GM23338 (cell line): ENCODE measurements at regions not wholly inside any gene's neighbourhood (a gene's known extent, or its start where the extent isn't known, plus 50 kb on each side); places are given as distances from the start of the nearest gene placed in this dataset.
A peak's percentile ranks its signal among the peaks of the same experiment; 100 is the strongest.

ENCODE experiments used
- ATAC-seq: fragments of 200-7000 bp; cut with Tn5 transposase; 3 replicates; pipeline ENCODE4 v1.9.1; 2020
- DNase-seq: peaks from one replicate; pipeline ENCODE4 v3.0.0-alpha.2; 2015; ENCODE audit warnings: low spot score
- H2AFZ ChIP-seq: fragments of 200-600 bp; sonication (generic); 2 replicates; pipeline ENCODE4 v1.8.0; 2016; ENCODE audit warnings: antibody characterized with exemption, mild to moderate bottlenecking, moderate library complexity
- H3F3A ChIP-seq: fragments of 200-600 bp; sonication (generic); replicated peaks from 2 replicates; pipeline ENCODE4 v1.8.0; 2017; ENCODE audit warnings: antibody characterized with exemption, mixed run types, low read depth
- H3K27ac ChIP-seq: fragments of 200-600 bp; sonication (generic); 2 replicates; pipeline ENCODE4 v1.6.1; 2016; ENCODE audit warnings: low read depth
- H3K27me3 ChIP-seq: fragments of 200-600 bp; sonication (generic); 2 replicates; pipeline ENCODE4 v1.8.0; 2016; ENCODE audit warnings: mild to moderate bottlenecking, mixed run types, moderate library complexity; ENCODE audit not compliant: insufficient read depth
- H3K36me3 ChIP-seq: fragments of 200-600 bp; sonication (generic); 2 replicates; pipeline ENCODE4 v1.8.0; 2016; ENCODE audit warnings: mild to moderate bottlenecking; ENCODE audit not compliant: insufficient read depth
- H3K4me1 ChIP-seq: fragments of 200-600 bp; sonication (generic); 2 replicates; pipeline ENCODE4 v1.8.0; 2016; ENCODE audit warnings: mild to moderate bottlenecking, moderate library complexity; ENCODE audit not compliant: insufficient read depth
- H3K4me2 ChIP-seq: fragments of 200-600 bp; sonication (generic); 2 replicates; pipeline ENCODE4 v1.7.1; 2017; ENCODE audit warnings: mixed run types
- H3K4me3 ChIP-seq: fragments of 200-600 bp; sonication (generic); 2 replicates; pipeline ENCODE4 v1.6.1; 2016; ENCODE audit warnings: mixed run types
- H3K79me2 ChIP-seq: fragments of 200-600 bp; sonication (generic); replicated peaks from 2 replicates; pipeline ENCODE4 v1.8.0; 2017; ENCODE audit warnings: mild to moderate bottlenecking; ENCODE audit not compliant: insufficient read depth
- H3K9me2 ChIP-seq: fragments of 200-600 bp; sonication (generic); 2 replicates; pipeline ENCODE4 v1.8.0; 2017; ENCODE audit not compliant: insufficient read depth
- H4K20me1 ChIP-seq: fragments of 200-600 bp; sonication (generic); replicated peaks from 2 replicates; pipeline ENCODE4 v1.8.0; 2017; ENCODE audit warnings: mild to moderate bottlenecking; ENCODE audit not compliant: insufficient read depth
- H3K27ac Mint-ChIP-seq: 2 replicates; pipeline ENCODE4 v1.8.0; 2020; ENCODE audit warnings: inconsistent platforms, mild to moderate bottlenecking, moderate library complexity, mixed read lengths
- H3K27me3 Mint-ChIP-seq: 3 replicates; pipeline ENCODE4 v1.8.0; 2022; ENCODE audit warnings: low read depth, mild to moderate bottlenecking, moderate library complexity, mixed read lengths, inconsistent platforms; ENCODE audit not compliant: insufficient read depth, poor library complexity
- H3K36me3 Mint-ChIP-seq: 3 replicates; pipeline ENCODE4 v1.8.0; 2021; ENCODE audit warnings: low read depth, mild to moderate bottlenecking, inconsistent platforms, moderate library complexity, mixed read lengths
- H3K4me1 Mint-ChIP-seq: 3 replicates; pipeline ENCODE4 v1.8.0; 2020; ENCODE audit warnings: mild to moderate bottlenecking, inconsistent platforms, mixed read lengths
- H3K4me3 Mint-ChIP-seq: 3 replicates; pipeline ENCODE4 v1.8.0; 2021; ENCODE audit warnings: moderate library complexity, mild to moderate bottlenecking, inconsistent platforms, mixed read lengths
- H3K9me3 Mint-ChIP-seq: 3 replicates; pipeline ENCODE4 v1.8.0; 2020; ENCODE audit warnings: moderate library complexity, mild to moderate bottlenecking, inconsistent platforms, mixed read lengths
- CREB1 ChIP-seq: fragments of 250-450 bp; sonication (Bioruptor Pico); IDR thresholded peaks from 2 replicates; pipeline ENCODE4 v1.5.0; 2020; ENCODE audit warnings: low read depth, mild to moderate bottlenecking, moderate library complexity
- EZH2phosphoT487 ChIP-seq: fragments of 200-600 bp; sonication (generic); IDR thresholded peaks from one replicate; pipeline ENCODE4 v1.8.1; 2018; ENCODE audit warnings: antibody characterized with exemption; ENCODE audit not compliant: unreplicated experiment
- JUNB ChIP-seq: IDR thresholded peaks from one replicate; pipeline ENCODE4 v1.6.1; 2016; ENCODE audit warnings: antibody characterized with exemption; ENCODE audit not compliant: unreplicated experiment
- NANOG ChIP-seq: IDR thresholded peaks from 2 replicates; pipeline ENCODE4 v1.6.1; 2016; ENCODE audit warnings: antibody characterized with exemption, borderline replicate concordance
- POLR2AphosphoS5 ChIP-seq: IDR thresholded peaks from 2 replicates; pipeline ENCODE4 v1.6.1; 2016; ENCODE audit warnings: antibody characterized with exemption, low read depth
- REST ChIP-seq: IDR thresholded peaks from one replicate; pipeline ENCODE4 v1.6.1; 2018; ENCODE audit warnings: antibody characterized with exemption; ENCODE audit not compliant: unreplicated experiment
- STAT1 ChIP-seq: IDR thresholded peaks from one replicate; pipeline ENCODE4 v1.6.1; 2016; ENCODE audit warnings: antibody characterized with exemption; ENCODE audit not compliant: unreplicated experiment
- ZNF114 ChIP-seq: fragments of 250-450 bp; sonication (Bioruptor Pico); IDR thresholded peaks from 2 replicates; pipeline ENCODE4 v1.5.0; 2020; ENCODE audit warnings: mild to moderate bottlenecking, moderate library complexity
- ZNF331 ChIP-seq: fragments of 250-450 bp; sonication (Bioruptor Pico); IDR thresholded peaks from 2 replicates; pipeline ENCODE4 v1.5.0; 2020; ENCODE audit warnings: low read depth, mild to moderate bottlenecking, moderate library complexity
- TF ChIP-seq, protein P1 (sequence below), 2 experiments: fragments of 200-600 bp in 1 of 2; sonication (generic) in 1 of 2; conservative IDR thresholded peaks; 2 replicates each; pipeline versions ENCODE4 v1.5.1 to v1.6.1; 2016 to 2017; ENCODE audit warnings: antibody characterized with exemption in 2 of 2, low read depth in 2 of 2, mild to moderate bottlenecking in 2 of 2, moderate library complexity in 1 of 2
- TF ChIP-seq, protein P2 (sequence below): IDR thresholded peaks from 2 replicates; pipeline ENCODE4 v1.6.1; 2016; ENCODE audit warnings: antibody characterized with exemption

- no peaks in the 10 kb centered on the region for H3K36me3 Mint-ChIP-seq
- no peak overlapping the region for H3K4me3 Mint-ChIP-seq
- H3K9me2 ChIP-seq: no peaks in the 10 kb centered on the region
- no peak overlapping the region for H3K27ac ChIP-seq
- no peaks in the 10 kb centered on the region for H3K9me3 Mint-ChIP-seq
- TF ChIP-seq ZNF331 (CRISPR knock-in tag): no peak
- TF ChIP-seq CREB1 (CRISPR knock-in tag): no peak
- no peak for TF ChIP-seq STAT1
- TF ChIP-seq EZH2phosphoT487: no peak
- no peaks in the 10 kb centered on the region for H3K27me3 ChIP-seq
- no peak for DNase-seq
- no peaks in the 10 kb centered on the region for H3F3A ChIP-seq
- H3K27me3 Mint-ChIP-seq: no peaks in the 10 kb centered on the region
- H3K4me1 ChIP-seq: no peaks in the 10 kb centered on the region
- H3K27ac Mint-ChIP-seq: no peak overlapping the region
- H3K4me3 ChIP-seq: no peak overlapping the region
- H3K79me2 ChIP-seq: no peaks in the 10 kb centered on the region
- ATAC-seq: no peak
- no peaks in the 10 kb centered on the region for H3K36me3 ChIP-seq
- H4K20me1 ChIP-seq: no peaks in the 10 kb centered on the region
- no peaks in the 10 kb centered on the region for H3K4me1 Mint-ChIP-seq
- peak overlapping the region; percentile 9; the same call in 1 of the 2 replicates for H2AFZ ChIP-seq
- H3K4me2 ChIP-seq: no peak overlapping the region
Measured at GRCh38 chr6:91731939-91732338, 1145.1 kb upstream of the MAP3K7 start.

DNA sequence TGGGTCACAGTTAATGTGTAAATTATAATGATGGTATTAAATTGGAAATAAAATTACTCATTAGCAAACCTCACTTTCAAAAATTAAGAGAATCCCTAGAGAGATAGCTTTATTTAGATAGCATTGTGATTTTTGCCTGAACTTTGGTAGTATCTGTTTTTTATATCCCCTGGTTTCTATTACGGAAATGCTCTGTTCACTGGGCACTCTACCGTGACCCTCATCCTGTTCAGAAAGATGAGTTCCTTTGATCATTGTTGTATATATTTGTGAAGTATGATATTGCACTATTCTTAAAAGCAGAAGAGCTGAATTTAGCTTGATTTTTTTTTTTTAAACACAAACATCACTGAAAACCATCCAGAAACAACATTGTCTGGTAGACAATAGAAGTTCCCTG is 1143.8 kb upstream of the MAP3K7 start:
- H2AFZ ChIP-seq: no peak overlapping the region
- DNase-seq (no peak), ATAC-seq (no peak)
- no peaks in the 10 kb centered on the region for H3K36me3 Mint-ChIP-seq
- H3K4me2 ChIP-seq: no peak overlapping the region
- no peaks in the 10 kb centered on the region for H3F3A ChIP-seq
- H3K4me3 ChIP-seq: no peak overlapping the region
- no peaks in the 10 kb centered on the region for H3K36me3 ChIP-seq
- no peak overlapping the region for H3K4me3 Mint-ChIP-seq
- no peak overlapping the region for H3K27ac Mint-ChIP-seq
- H3K9me2 ChIP-seq: no peaks in the 10 kb centered on the region
- H3K79me2 ChIP-seq: no peaks in the 10 kb centered on the region
- H3K27ac ChIP-seq: no peak overlapping the region
- no peaks in the 10 kb centered on the region for H4K20me1 ChIP-seq
- no peaks in the 10 kb centered on the region for H3K27me3 ChIP-seq
- H3K4me1 ChIP-seq: no peaks in the 10 kb centered on the region
- no peaks in the 10 kb centered on the region for H3K9me3 Mint-ChIP-seq
- H3K27me3 Mint-ChIP-seq: no peaks in the 10 kb centered on the region
- H3K4me1 Mint-ChIP-seq: no peaks in the 10 kb centered on the region
- TF ChIP-seq ZNF114 (no peak), POLR2AphosphoS5 (no peak), STAT1 (no peak), NANOG (no peak), REST (no peak), ZNF331 (CRISPR knock-in tag) (no peak), JUNB (no peak)
- TF ChIP-seq, protein P1, sequence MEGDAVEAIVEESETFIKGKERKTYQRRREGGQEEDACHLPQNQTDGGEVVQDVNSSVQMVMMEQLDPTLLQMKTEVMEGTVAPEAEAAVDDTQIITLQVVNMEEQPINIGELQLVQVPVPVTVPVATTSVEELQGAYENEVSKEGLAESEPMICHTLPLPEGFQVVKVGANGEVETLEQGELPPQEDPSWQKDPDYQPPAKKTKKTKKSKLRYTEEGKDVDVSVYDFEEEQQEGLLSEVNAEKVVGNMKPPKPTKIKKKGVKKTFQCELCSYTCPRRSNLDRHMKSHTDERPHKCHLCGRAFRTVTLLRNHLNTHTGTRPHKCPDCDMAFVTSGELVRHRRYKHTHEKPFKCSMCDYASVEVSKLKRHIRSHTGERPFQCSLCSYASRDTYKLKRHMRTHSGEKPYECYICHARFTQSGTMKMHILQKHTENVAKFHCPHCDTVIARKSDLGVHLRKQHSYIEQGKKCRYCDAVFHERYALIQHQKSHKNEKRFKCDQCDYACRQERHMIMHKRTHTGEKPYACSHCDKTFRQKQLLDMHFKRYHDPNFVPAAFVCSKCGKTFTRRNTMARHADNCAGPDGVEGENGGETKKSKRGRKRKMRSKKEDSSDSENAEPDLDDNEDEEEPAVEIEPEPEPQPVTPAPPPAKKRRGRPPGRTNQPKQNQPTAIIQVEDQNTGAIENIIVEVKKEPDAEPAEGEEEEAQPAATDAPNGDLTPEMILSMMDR (conservative IDR thresholded peaks at IDR 0.05; ENCODE audit: low read depth in 2 of 2): no peak
- TF ChIP-seq, protein P2, sequence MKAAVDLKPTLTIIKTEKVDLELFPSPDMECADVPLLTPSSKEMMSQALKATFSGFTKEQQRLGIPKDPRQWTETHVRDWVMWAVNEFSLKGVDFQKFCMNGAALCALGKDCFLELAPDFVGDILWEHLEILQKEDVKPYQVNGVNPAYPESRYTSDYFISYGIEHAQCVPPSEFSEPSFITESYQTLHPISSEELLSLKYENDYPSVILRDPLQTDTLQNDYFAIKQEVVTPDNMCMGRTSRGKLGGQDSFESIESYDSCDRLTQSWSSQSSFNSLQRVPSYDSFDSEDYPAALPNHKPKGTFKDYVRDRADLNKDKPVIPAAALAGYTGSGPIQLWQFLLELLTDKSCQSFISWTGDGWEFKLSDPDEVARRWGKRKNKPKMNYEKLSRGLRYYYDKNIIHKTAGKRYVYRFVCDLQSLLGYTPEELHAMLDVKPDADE: no peak
